GM23248 (cell line): ENCODE measurements at regions not wholly inside any gene's neighbourhood (a gene's known extent, or its start where the extent isn't known, plus 50 kb on each side); places are given as distances from the start of the nearest gene placed in this dataset.

Source experiments
- EZH2 ChIP-seq: fragments of 200-600 bp; sonication (generic); IDR thresholded peaks from 2 replicates; pipeline ENCODE4 v1.6.1; 2018; ENCODE audit warnings: antibody characterized with exemption, mild to moderate bottlenecking; ENCODE audit not compliant: insufficient read depth, poor library complexity, severe bottlenecking
- EZH2phosphoT487 ChIP-seq: fragments of 200-600 bp; sonication (generic); IDR thresholded peaks from 2 replicates; pipeline ENCODE4 v1.6.1; 2018; ENCODE audit warnings: antibody characterized with exemption, moderate library complexity, mild to moderate bottlenecking, low read depth; ENCODE audit not compliant: insufficient read depth

GRCh38 chr13:31882794-31883193 is 143.5 kb downstream of the RXFP2 start:
- TF ChIP-seq EZH2phosphoT487 (no peak), EZH2 (no peak)
